ENCODE measurements at regions not wholly inside any gene's neighbourhood (a gene's known extent, or its start where the extent isn't known, plus 50 kb on each side); places are given as distances from the start of the nearest gene placed in this dataset.

DNA sequence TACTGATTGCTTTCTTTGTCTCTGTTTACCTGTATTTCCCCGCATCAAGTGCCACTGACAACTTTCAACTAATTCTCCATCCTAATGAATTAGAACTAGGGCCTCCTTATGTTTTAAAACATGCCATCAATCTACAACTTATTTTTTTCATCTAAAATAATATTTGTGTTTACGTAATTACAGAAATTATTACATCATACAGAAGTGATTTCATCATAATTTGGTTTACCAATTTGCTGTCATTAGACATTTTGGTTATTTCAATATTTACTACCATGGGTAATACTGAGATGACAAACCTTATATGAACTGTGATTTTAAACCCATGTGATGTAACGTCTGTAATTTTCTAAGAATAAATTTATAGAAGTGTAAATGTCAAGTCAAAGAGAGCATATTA lies 468.0 kb upstream of the IL12A start:
- no peak overlapping the region for H3K9ac ChIP-seq (ENCODE audit: insufficient read depth in 1 of 2, low read depth in 2 of 2, low read length in 2 of 2)
- H3K4me3 ChIP-seq, result no peak overlapping the region
- H3K79me2 ChIP-seq (ENCODE audit: control insufficient read depth, insufficient read depth, low read length), result no peaks in the 10 kb centered on the region
- H3K4me2 ChIP-seq (ENCODE audit: insufficient read depth, low read length), result no peak overlapping the region
- no peaks in the 10 kb centered on the region for H3K4me1 ChIP-seq (replicated peaks in 1 of 2; ENCODE audit: control insufficient read depth in 2 of 2, insufficient read depth in 2 of 2, low read length in 2 of 2)
- in situ Hi-C loops (cut with MboI) (no loop called here), intact Hi-C loops (cut with micrococcal nuclease) (no loop called here)
- H3K9me1 ChIP-seq (ENCODE audit: control insufficient read depth, insufficient read depth, low read length), result no peaks in the 10 kb centered on the region
- BruUV-seq (replicated peaks), result no TSS peak
- no peaks in the 10 kb centered on the region for H3K27me3 ChIP-seq (ENCODE audit: control insufficient read depth in 2 of 2, insufficient read depth in 2 of 2, low read length in 2 of 2)
- ATAC-seq (no peak), DNase-seq (ENCODE audit: extremely low read depth in 1 of 4, low spot score in 3 of 4) (no peak), FAIRE-seq (no peak)
- H4K20me1 ChIP-seq (replicated peaks; ENCODE audit: control insufficient read depth, insufficient read depth, low read length), result no peaks in the 10 kb centered on the region
- CTCF ChIA-PET (ENCODE audit: low intra/inter-chr PET ratio), result no interaction called here
- 0% methylated on average over 3 of the region's 3 CpGs for WGBS (ENCODE audit: insufficient coverage, low coverage, missing lambda C conversion rate)
- POLR2A ChIA-PET, result no interaction called here
- no peaks in the 10 kb centered on the region; the same call in 1 of the 2 replicates for H3K9me3 ChIP-seq (replicated peaks; ENCODE audit: control insufficient read depth, insufficient read depth, low read depth, low read length)
- H3K36me3 ChIP-seq (ENCODE audit: control insufficient read depth, insufficient read depth, low read length), result no peaks in the 10 kb centered on the region
- H3K27ac ChIP-seq (ENCODE audit: extremely low read depth, low read depth, low read length), result no peak overlapping the region
- H2AFZ ChIP-seq (ENCODE audit: low read depth, low read length), result no peak overlapping the region
- TF ChIP-seq ZBTB7A (IDR thresholded peaks at IDR 0.05; ENCODE audit: borderline replicate concordance, control insufficient read depth, low read depth, low read length) (no peak), CEBPB (tag; IDR thresholded peaks at IDR 0.05) (peak; percentile 54; the same call in 1 of the 2 replicates), HLTF (IDR thresholded peaks at IDR 0.05) (no peak), ZNF780A (CRISPR knock-in tag; IDR thresholded peaks at IDR 0.05) (no peak), CEBPG (CRISPR knock-in tag; IDR thresholded peaks at IDR 0.05) (no peak), CEBPG (tag; conservative IDR thresholded peaks at IDR 0.05 in 1 of 2, IDR thresholded peaks at IDR 0.05 in 1 of 2) (peak; percentile 40 to 83; a peak in 3 of 4 replicates), ZNF75A (CRISPR knock-in tag; IDR thresholded peaks at IDR 0.05) (no peak), ZNF12 (CRISPR knock-in tag; IDR thresholded peaks at IDR 0.05) (no peak), RBM34 (IDR thresholded peaks at IDR 0.05; ENCODE audit: borderline replicate concordance, insufficient read depth, low read length) (no peak), ZNF134 (CRISPR knock-in tag; conservative IDR thresholded peaks at IDR 0.05) (no peak), FOXK2 (conservative IDR thresholded peaks at IDR 0.05 in 1 of 2, IDR thresholded peaks at IDR 0.05 in 1 of 2; ENCODE audit: low read depth in 2 of 2) (no peak), NCOA1 (IDR thresholded peaks at IDR 0.05; ENCODE audit: low read depth) (no peak), ZNF165 (CRISPR knock-in tag; IDR thresholded peaks at IDR 0.05; ENCODE audit: borderline replicate concordance) (no peak), RAD21 (CRISPR knock-in tag; conservative IDR thresholded peaks at IDR 0.05 in 1 of 2, IDR thresholded peaks at IDR 0.05 in 1 of 2) (no peak), XRCC4 (IDR thresholded peaks at IDR 0.05; ENCODE audit: extremely low read depth, insufficient read depth, insufficient read length) (no peak), CBX2 (IDR thresholded peaks at IDR 0.05; ENCODE audit: insufficient read depth, low read length, poor library complexity, severe bottlenecking) (no peak), LCOR (CRISPR knock-in tag; IDR thresholded peaks at IDR 0.05) (no peak), BCOR (IDR thresholded peaks at IDR 0.05) (no peak)
- TF ChIP-seq, protein P1, sequence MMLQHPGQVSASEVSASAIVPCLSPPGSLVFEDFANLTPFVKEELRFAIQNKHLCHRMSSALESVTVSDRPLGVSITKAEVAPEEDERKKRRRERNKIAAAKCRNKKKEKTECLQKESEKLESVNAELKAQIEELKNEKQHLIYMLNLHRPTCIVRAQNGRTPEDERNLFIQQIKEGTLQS (IDR thresholded peaks at IDR 0.05), result 0 out of 2 replicates have a peak, but pooled peaks have one; percentile 31
- TF ChIP-seq, protein P1 (CRISPR knock-in tag; conservative IDR thresholded peaks at IDR 0.05), result no peak
- TF ChIP-seq, protein P2, sequence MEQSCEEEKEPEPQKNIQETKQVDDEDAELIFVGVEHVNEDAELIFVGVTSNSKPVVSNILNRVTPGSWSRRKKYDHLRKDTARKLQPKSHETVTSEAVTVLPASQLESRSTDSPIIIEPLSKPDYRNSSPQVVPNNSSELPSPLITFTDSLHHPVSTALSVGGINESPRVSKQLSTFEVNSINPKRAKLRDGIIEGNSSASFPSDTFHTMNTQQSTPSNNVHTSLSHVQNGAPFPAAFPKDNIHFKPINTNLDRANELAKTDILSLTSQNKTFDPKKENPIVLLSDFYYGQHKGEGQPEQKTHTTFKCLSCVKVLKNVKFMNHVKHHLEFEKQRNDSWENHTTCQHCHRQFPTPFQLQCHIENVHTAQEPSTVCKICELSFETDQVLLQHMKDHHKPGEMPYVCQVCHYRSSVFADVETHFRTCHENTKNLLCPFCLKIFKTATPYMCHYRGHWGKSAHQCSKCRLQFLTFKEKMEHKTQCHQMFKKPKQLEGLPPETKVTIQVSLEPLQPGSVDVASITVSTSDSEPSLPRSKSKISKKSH (CRISPR knock-in tag; IDR thresholded peaks at IDR 0.05), result no peak
- TF ChIP-seq, protein P3, sequence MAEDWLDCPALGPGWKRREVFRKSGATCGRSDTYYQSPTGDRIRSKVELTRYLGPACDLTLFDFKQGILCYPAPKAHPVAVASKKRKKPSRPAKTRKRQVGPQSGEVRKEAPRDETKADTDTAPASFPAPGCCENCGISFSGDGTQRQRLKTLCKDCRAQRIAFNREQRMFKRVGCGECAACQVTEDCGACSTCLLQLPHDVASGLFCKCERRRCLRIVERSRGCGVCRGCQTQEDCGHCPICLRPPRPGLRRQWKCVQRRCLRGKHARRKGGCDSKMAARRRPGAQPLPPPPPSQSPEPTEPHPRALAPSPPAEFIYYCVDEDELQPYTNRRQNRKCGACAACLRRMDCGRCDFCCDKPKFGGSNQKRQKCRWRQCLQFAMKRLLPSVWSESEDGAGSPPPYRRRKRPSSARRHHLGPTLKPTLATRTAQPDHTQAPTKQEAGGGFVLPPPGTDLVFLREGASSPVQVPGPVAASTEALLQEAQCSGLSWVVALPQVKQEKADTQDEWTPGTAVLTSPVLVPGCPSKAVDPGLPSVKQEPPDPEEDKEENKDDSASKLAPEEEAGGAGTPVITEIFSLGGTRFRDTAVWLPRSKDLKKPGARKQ (CRISPR knock-in tag; IDR thresholded peaks at IDR 0.05), result no peak
